ENCODE measurements at regions not wholly inside any gene's neighbourhood (a gene's known extent, or its start where the extent isn't known, plus 50 kb on each side); places are given as distances from the start of the nearest gene placed in this dataset.

DNA sequence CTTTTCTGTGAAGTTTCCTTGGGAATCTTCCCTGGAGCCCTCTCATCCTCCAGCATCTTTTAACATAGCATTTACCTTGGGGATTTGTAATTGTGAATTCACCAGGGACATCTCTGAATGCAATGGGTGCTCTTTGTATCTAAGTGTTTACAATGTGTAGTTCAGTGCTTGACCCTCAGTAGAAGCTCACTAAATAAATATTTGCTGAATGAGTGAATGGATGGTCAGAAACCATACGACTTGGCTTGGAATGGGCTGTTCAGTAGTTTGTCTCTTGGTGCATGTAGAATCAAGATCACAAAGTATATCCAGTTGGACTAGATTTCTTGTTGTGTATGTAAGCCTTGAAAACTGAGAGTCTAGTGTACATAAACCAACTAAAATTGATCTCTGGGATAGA is 81.8 kb upstream of the MEF2C start:
- TF ChIP-seq EZH2 (IDR thresholded peaks at IDR 0.05; ENCODE audit: insufficient read depth, poor library complexity, severe bottlenecking) (no peak), EZH2phosphoT487 (IDR thresholded peaks at IDR 0.05; ENCODE audit: insufficient read depth, low read depth) (no peak)
